ENCODE measurements at regions not wholly inside any gene's neighbourhood (a gene's known extent, or its start where the extent isn't known, plus 50 kb on each side); places are given as distances from the start of the nearest gene placed in this dataset.
"Not testable (repeated sequence)": the region's sequence is repeated elsewhere in the genome, so short reads cannot be mapped to it uniquely, and the experiment has no call there.

GRCh38 chr17:77833769-77834168 lies 124.7 kb upstream of the TNRC6C start:
- no peak for DNase-seq

GRCh38 chr17:77834170-77835115 lies 124.1 kb upstream of the TNRC6C start:
- peak; percentile 65 to 72 for DNase-seq

- peak in 1 of 2 donors; percentile 47 for DNase-seq
Measured at GRCh38 chr17:77836557-77837041, 121.9 kb upstream of the TNRC6C start.

- not testable (repeated sequence) for DNase-seq
Measured at GRCh38 chr17:77837072-77837471, 121.4 kb upstream of the TNRC6C start.

- no peak for DNase-seq
Measured at GRCh38 chr17:77837917-77838316, 120.6 kb upstream of the TNRC6C start.

- no peak for DNase-seq
Measured at GRCh38 chr17:77838748-77839697, 119.5 kb upstream of the TNRC6C start.

GRCh38 chr17:77839698-77840512 lies 118.6 kb upstream of the TNRC6C start:
- DNase-seq: no peak

GRCh38 chr17:77840513-77841165 lies 117.9 kb upstream of the TNRC6C start:
- no peak for DNase-seq

- no peak for DNase-seq
Measured at GRCh38 chr17:77841742-77842527, 116.6 kb upstream of the TNRC6C start.

- peak; percentile 37 to 40 for DNase-seq
Measured at GRCh38 chr17:77842528-77843147, 115.9 kb upstream of the TNRC6C start.

GRCh38 chr17:77843255-77843895 lies 115.1 kb upstream of the TNRC6C start:
- DNase-seq: peak; percentile 65 to 70

- no peak for DNase-seq
Measured at GRCh38 chr17:77843896-77844295, 114.6 kb upstream of the TNRC6C start.

GRCh38 chr17:77844681-77845080 lies 113.8 kb upstream of the TNRC6C start:
- DNase-seq: no peak

- DNase-seq: no peak
Measured at GRCh38 chr17:77845541-77846225, 112.8 kb upstream of the TNRC6C start.

GRCh38 chr17:77846531-77847085 lies 111.9 kb upstream of the TNRC6C start:
- no peak for DNase-seq

GRCh38 chr17:77847221-77848085 lies 111.0 kb upstream of the TNRC6C start:
- no peak for DNase-seq

GRCh38 chr17:77848257-77848656 lies 110.2 kb upstream of the TNRC6C start:
- no peak for DNase-seq

GRCh38 chr17:77849239-77849638 lies 109.3 kb upstream of the TNRC6C start:
- no peak for DNase-seq

Data from stimulated activated CD4-positive, alpha-beta T cell treated with anti-CD3 and anti-CD28 coated beads, Interleukin-2, amount 100 ng/mL, for 24 hours (primary cell).